ENCODE measurements at regions not wholly inside any gene's neighbourhood (a gene's known extent, or its start where the extent isn't known, plus 50 kb on each side); places are given as distances from the start of the nearest gene placed in this dataset.

DNA sequence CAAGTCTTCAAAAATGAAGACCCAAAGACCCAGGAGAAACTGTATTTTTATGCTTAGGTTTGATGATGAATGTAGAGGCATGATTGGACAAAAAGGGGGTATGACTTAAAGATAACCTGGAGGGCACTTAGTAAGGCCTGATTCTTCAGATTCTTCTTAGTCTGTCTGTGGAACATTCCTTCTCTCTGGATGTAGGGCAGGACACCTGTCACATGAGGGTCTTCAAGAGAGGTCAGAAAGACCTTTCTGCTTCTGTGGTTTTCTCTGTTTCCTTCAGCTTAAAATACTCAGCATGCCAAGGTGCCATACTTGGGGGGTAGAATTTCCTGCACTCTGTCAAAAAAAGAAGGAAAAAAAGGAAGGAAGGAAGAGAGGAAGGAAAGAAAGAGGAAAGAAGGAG lies 78.1 kb downstream of the BLID start:
- no peak overlapping the region for H3K4me2 ChIP-seq
- H4K20me1 ChIP-seq, result no peaks in the 10 kb centered on the region
- no peak overlapping the region for H3K27ac ChIP-seq
- no peaks in the 10 kb centered on the region for H3K4me1 ChIP-seq
- no peaks in the 10 kb centered on the region for H3K36me3 ChIP-seq
- H3K9ac ChIP-seq, result no peak overlapping the region
- no peak overlapping the region for H3K4me3 ChIP-seq
- no peak for TF ChIP-seq Cebpa-rat (IDR thresholded peaks at IDR 0.05)
- H3K9me3 ChIP-seq, result no peaks in the 10 kb centered on the region
- no peaks in the 10 kb centered on the region for H3K27me3 ChIP-seq

DNA sequence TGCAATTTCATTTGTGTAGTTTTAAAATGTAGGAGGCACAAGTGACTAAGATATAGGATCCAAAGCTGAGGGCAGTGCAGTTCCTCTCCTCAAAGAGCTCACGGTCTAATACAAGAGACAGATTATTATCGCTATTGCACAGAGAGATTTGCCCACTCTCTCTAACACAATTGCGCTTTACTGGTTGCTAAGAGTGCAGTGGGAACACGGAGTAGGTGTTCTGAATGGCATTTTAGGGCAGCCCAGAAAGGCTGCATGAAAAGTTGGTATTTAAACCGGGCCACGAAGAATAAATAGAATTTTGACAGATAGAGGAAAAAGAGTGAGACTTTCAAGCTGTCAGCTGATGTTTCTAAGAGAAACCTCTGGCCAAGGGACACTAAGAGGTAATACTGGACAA lies 79.5 kb downstream of the BLID start:
- Histone ChIP-seq H3K27ac (no peak overlapping the region), H3K9ac (no peak overlapping the region), H3K4me1 (no peaks in the 10 kb centered on the region)

DNA sequence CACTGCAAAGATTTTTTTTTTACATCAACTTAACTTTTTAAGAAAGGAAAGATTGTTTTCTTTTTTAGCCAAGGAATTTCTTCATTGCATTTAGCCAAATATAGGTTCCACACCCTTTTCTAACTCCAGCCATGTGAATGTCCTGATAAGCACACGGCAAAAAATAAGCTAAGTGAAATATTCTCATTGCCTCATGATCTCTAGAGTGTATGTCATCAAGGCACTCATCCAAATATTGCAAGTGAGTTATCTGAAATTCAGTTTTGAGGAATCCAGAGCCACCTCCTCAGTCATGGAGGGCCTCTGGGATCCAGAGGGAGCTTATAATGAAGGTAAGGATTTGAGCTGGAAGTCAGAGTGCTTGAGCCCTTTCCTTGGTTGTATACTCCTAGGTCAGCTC lies 80.0 kb downstream of the BLID start:
- no peak overlapping the region for H3K9ac ChIP-seq
- no peaks in the 10 kb centered on the region for H3K36me3 ChIP-seq
- no peak for TF ChIP-seq Cebpa-rat (IDR thresholded peaks at IDR 0.05)
- H3K4me2 ChIP-seq, result no peak overlapping the region
- H4K20me1 ChIP-seq, result no peaks in the 10 kb centered on the region
- H3K9me3 ChIP-seq, result no peaks in the 10 kb centered on the region
- H3K27ac ChIP-seq, result no peak overlapping the region
- no peaks in the 10 kb centered on the region for H3K27me3 ChIP-seq
- H3K4me1 ChIP-seq, result no peaks in the 10 kb centered on the region
- no peak overlapping the region for H3K4me3 ChIP-seq

More for the DNA sequence above, 79.5 kb downstream of the BLID start:
- Histone ChIP-seq H3K9me3 (no peaks in the 10 kb centered on the region), H3K36me3 (no peaks in the 10 kb centered on the region), H3K4me3 (no peak overlapping the region), H3K27me3 (no peaks in the 10 kb centered on the region), H4K20me1 (no peaks in the 10 kb centered on the region), H3K4me2 (no peak overlapping the region)
- TF ChIP-seq Cebpa-rat (IDR thresholded peaks at IDR 0.05), result no peak

DNA sequence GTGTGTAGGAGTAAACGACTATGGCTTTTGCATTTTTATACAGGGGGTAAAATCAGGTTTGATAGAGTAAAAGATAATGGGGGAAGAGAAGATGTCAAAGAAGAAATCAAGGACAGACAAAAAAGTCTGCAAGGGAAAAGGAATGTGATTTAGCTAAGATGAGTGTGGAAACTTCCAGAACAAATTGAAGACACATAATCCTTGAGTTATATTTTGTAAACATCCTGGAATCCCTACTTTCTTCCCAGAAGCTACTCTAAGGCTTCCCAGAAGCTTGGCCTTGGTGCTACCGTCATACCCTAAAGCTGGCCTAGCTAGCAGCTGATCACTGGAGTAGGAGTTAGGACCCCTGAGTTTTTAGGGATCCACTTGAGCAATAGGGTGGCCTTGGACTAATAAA lies 82.4 kb downstream of the BLID start:
- Histone ChIP-seq H3K4me1 (no peaks in the 10 kb centered on the region), H3K36me3 (no peaks in the 10 kb centered on the region), H3K27me3 (no peaks in the 10 kb centered on the region), H3K4me3 (no peak overlapping the region), H3K9me3 (no peaks in the 10 kb centered on the region), H4K20me1 (no peaks in the 10 kb centered on the region), H3K4me2 (no peak overlapping the region), H3K9ac (no peak overlapping the region), H3K27ac (no peak overlapping the region)
- no peak for TF ChIP-seq Cebpa-rat (IDR thresholded peaks at IDR 0.05)

DNA sequence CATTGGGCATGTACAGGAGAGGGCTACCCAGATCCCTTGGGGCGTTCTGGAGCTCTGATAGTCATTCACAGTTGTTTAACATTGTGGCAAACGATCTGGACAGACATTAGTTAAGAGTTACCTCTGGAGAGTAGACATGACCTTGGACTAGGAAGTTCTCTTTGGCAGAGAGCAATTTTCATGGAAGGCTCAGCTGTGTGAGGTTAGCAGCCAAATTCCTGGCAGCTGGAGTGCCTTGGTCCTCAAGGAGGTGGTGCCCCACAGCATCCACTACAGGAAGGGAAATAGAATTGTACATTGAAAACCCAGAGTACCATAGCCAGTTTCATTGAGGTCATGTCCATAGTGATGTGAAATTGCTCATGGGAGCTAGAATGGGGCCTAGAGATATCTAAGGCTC lies 82.8 kb downstream of the BLID start:
- Histone ChIP-seq H3K27ac (no peak overlapping the region), H3K9ac (no peak overlapping the region), H3K36me3 (no peaks in the 10 kb centered on the region), H3K27me3 (no peaks in the 10 kb centered on the region), H3K4me1 (no peaks in the 10 kb centered on the region), H3K4me2 (no peak overlapping the region), H3K9me3 (no peaks in the 10 kb centered on the region), H3K4me3 (no peak overlapping the region), H4K20me1 (no peaks in the 10 kb centered on the region)
- TF ChIP-seq Cebpa-rat (IDR thresholded peaks at IDR 0.05), result no peak

DNA sequence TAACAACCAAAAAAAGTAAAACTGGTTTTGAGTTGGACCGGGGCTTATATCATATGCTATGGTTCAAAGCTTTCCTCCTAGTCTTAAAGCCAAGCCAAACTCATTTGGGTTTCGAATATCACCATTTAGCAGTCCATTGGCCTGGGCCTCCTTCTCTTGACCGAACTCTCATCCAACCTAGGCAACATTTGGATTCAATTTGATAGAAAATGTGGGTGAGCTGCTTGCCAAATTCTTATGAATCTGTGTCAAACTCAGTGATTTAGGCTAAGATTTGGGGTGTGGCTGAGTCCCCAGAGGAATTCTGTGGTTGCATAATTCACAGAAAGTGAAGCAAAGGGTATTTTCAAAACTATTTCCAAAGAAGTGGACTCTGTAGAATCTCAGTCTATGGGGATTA lies 83.7 kb downstream of the BLID start:
- no peaks in the 10 kb centered on the region for H3K4me1 ChIP-seq
- TF ChIP-seq Cebpa-rat (IDR thresholded peaks at IDR 0.05), result no peak
- no peak overlapping the region for H3K4me3 ChIP-seq
- H3K4me2 ChIP-seq, result no peak overlapping the region
- no peaks in the 10 kb centered on the region for H3K27me3 ChIP-seq
- no peak overlapping the region for H3K27ac ChIP-seq
- no peaks in the 10 kb centered on the region for H3K9me3 ChIP-seq
- no peaks in the 10 kb centered on the region for H3K36me3 ChIP-seq
- H3K9ac ChIP-seq, result no peak overlapping the region
- no peaks in the 10 kb centered on the region for H4K20me1 ChIP-seq

DNA sequence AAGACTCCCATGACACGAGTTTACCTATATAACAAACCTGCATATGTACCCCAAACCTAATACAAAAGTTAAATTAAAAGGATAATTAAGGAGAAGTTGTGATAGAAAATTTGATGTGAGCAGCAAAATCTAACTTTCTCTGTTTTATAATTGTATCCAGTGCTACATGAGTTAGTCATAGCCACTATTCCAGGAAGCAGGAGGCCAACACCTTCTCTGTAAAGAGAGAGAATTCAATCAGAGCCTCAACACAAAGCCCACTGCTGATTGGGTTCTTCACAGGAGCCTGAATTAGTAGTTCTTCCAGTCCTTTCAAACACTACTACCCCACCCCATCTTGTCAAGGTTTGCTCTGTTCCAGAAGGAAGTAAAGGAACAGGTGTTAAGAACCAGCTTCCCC lies 84.2 kb downstream of the BLID start:
- Histone ChIP-seq H3K36me3 (no peaks in the 10 kb centered on the region), H4K20me1 (no peaks in the 10 kb centered on the region)

DNA sequence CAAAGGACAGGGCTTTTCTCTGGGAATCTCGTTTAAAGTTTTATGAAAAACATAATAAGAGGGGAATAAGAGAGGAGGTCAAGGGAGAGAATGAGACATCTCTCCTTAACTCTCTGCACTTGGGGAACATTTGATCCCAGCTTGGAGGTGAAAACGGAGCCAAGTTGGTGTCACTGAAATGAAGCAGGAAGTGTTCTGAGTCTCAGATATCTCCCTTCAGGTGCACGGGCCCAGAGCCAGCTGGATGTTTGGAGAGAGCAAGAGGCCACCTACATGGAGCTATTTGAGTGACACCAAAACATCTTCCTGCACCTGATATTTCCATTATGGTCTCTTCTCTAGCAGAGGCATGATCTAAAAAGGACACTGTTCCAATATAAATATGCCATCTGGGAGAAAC lies 85.7 kb downstream of the BLID start:
- TF ChIP-seq Cebpa-rat (IDR thresholded peaks at IDR 0.05), result no peak
- Histone ChIP-seq H3K27me3 (no peaks in the 10 kb centered on the region), H3K36me3 (no peaks in the 10 kb centered on the region), H3K27ac (no peak overlapping the region), H3K9me3 (no peaks in the 10 kb centered on the region), H4K20me1 (no peaks in the 10 kb centered on the region), H3K4me2 (no peak overlapping the region), H3K9ac (no peak overlapping the region), H3K4me3 (no peak overlapping the region), H3K4me1 (no peaks in the 10 kb centered on the region)

More for the DNA sequence above, 84.2 kb downstream of the BLID start:
- Histone ChIP-seq H3K9ac (no peak overlapping the region), H3K27me3 (no peaks in the 10 kb centered on the region), H3K4me3 (no peak overlapping the region), H3K27ac (no peak overlapping the region), H3K4me2 (no peak overlapping the region), H3K4me1 (no peaks in the 10 kb centered on the region), H3K9me3 (no peaks in the 10 kb centered on the region)
- no peak for TF ChIP-seq Cebpa-rat (IDR thresholded peaks at IDR 0.05)

DNA sequence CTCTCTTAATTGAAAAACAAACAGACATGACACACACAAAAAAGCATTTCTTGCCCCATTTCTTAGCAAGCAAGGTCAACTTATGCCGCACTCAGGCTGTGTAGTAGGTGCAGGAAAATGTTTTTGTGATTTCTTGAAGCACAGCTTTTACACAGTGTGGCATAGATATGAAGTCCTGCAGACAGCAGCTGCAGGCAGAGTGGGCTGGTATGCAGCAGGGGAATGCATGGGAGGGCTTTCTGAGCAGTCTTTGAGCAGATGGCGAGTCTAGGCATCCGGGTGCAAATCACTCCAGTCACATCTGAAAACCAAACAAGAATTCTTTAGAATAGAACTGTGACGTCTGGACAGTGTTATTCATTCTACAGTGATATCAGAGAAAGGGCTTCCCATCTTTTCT lies 87.5 kb downstream of the BLID start:
- H3K27me3 ChIP-seq, result no peaks in the 10 kb centered on the region
- no peaks in the 10 kb centered on the region for H3K36me3 ChIP-seq
- H3K9me3 ChIP-seq, result no peaks in the 10 kb centered on the region
- no peaks in the 10 kb centered on the region for H4K20me1 ChIP-seq
- H3K27ac ChIP-seq, result no peak overlapping the region
- H3K9ac ChIP-seq, result no peak overlapping the region
- no peaks in the 10 kb centered on the region for H3K4me1 ChIP-seq
- no peak overlapping the region for H3K4me3 ChIP-seq
- TF ChIP-seq Cebpa-rat (IDR thresholded peaks at IDR 0.05), result no peak
- H3K4me2 ChIP-seq, result no peak overlapping the region

DNA sequence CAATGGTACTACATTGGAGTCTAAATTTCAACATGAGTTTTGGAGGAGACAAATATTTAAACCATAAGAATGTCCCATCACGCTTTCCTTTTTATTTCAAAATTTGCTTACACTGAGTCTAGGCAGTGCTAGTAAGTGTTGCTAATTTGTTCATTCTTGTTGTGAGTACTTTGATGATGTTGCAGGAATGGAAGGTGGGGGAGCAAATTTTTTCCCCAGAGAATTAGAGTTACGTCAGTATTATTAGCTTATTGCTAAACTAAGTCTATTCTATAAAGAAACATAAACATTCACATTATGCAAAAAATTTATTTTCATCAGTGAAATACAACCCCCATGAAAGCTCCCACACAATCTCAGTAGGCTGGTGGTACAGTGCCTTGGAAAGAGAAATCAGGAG lies 88.0 kb downstream of the BLID start:
- Histone ChIP-seq H4K20me1 (no peaks in the 10 kb centered on the region), H3K4me1 (no peaks in the 10 kb centered on the region), H3K9ac (no peak overlapping the region), H3K27ac (no peak overlapping the region), H3K36me3 (no peaks in the 10 kb centered on the region), H3K9me3 (no peaks in the 10 kb centered on the region), H3K27me3 (no peaks in the 10 kb centered on the region), H3K4me2 (no peak overlapping the region), H3K4me3 (no peak overlapping the region)
- TF ChIP-seq Cebpa-rat (IDR thresholded peaks at IDR 0.05), result no peak

DNA sequence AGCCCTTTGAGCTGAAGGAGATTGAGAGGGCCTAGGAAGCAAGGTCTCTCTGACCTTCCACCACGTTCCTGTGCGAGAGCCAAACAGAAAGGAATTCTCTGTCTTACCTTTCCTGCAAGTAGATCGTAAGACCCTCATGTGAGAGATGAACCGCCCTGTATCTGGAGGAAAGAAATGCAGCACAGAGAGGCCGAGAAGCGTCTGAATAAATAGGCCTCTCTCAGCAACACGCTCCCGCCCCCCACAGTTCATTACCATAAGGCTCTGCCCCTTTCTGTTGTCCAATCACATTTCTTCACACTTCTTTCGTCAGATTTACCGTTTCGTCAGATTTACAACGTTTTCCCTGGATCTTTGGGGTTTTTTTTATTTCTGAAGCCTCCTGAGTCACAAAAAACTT lies 90.3 kb downstream of the BLID start:
- Histone ChIP-seq H3K4me2 (no peak overlapping the region), H3K27me3 (no peaks in the 10 kb centered on the region), H3K36me3 (no peaks in the 10 kb centered on the region), H3K4me3 (no peak overlapping the region), H3K4me1 (no peaks in the 10 kb centered on the region), H3K27ac (no peak overlapping the region), H3K9ac (no peak overlapping the region), H4K20me1 (no peaks in the 10 kb centered on the region), H3K9me3 (no peaks in the 10 kb centered on the region)
- TF ChIP-seq Cebpa-rat (IDR thresholded peaks at IDR 0.05), result no peak

Data from BLaER1 (cell line).